Jurkat, Clone E6-1 (cell line): ENCODE measurements at regions not wholly inside any gene's neighbourhood (a gene's known extent, or its start where the extent isn't known, plus 50 kb on each side); places are given as distances from the start of the nearest gene placed in this dataset.
"Not testable (repeated sequence)": the region's sequence is repeated elsewhere in the genome, so short reads cannot be mapped to it uniquely, and the experiment has no call there.

Experiments used
- DNase-seq: peaks from one replicate; pipeline ENCODE4 v3.0.0-alpha.2; 2011; ENCODE audit warnings: low read depth, low spot score
- H3K4me3 ChIP-seq: 2 replicates; pipeline ENCODE4 v1.5.1; 2011; ENCODE audit warnings: mild to moderate bottlenecking, low read length, control low read depth, moderate library complexity

DNA sequence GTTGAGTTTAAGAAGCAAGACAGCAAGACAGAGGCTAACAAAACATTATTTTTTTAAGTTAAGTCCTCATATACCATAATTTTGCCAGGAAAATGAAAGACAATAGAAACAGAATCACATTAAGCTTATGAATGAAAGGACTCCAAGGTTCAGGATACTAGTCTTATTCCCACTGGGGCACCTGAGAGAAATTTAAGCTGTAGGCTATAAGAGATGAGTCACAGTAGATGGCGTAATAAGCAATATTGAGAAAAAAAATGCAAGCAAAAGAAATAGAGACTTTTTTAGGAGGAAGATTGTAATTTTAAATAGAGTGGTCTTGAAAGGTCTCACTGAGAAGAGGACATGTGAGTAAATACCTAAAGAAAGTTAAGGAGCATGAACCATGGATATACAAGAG lies 57.1 kb upstream of the KIF2B start:
- no peak overlapping the region for H3K4me3 ChIP-seq
- DNase-seq = no peak

DNA sequence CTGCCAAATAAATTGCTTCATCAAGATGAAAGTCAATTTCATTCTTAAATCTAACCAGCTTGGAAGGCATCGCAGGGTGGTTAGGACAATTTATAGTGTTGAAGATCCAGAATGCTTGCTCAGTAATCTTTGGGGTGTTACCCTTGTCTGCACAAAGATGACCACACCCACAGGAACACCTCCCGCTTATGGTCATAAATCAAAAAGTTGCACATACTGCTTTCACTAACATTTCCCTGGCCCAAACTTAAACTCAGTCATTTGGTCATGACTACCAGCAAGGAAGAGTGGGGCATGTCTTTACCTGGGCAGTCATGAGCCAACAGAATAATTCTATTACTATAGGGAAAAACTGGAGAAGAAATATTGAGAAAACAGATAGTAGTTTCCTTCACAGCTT lies 57.6 kb upstream of the KIF2B start:
- no peak overlapping the region for H3K4me3 ChIP-seq
- DNase-seq = no peak

DNA sequence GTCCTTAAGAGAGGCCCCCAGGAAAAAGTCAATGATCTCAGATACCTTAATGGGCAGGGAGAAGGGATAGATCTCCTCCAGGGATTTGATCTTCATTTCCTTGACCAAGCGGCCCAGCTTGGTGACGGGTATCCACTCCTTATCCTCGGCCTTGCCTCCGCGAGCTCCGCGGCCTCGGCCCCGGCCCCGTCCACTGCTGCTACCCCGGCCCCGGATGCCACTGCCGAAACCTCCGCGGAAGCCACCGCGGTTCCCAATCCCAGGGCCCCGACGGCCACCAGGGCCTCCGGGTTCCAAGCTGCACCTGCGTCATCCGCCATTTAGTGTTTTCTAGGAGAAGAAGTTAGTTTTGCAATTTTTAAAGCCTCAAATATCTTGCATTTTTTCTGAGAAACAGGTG lies 65.2 kb upstream of the KIF2B start:
- no peak overlapping the region for H3K4me3 ChIP-seq
- DNase-seq = no peak

DNA sequence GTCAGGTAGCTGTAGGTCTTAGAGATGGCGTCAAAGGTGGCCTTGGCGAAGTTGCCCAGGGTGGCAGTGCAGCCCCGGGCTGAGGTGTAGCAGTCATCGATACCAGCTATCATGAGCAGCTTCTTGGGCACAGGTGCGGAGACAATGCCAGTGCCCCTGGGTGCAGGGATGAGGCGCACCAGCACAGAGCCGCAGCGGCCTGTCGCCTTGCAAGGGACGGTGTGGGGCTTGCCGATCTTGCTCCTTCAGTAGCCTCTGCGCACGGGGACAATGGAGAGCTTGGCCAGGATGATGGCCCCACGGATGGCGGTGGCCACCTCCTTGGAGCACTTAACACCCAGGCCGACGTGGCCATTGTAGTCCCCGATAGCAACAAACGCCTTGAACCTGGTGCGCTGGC lies 65.6 kb upstream of the KIF2B start:
- not testable (repeated sequence) for H3K4me3 ChIP-seq, DNase-seq

DNA sequence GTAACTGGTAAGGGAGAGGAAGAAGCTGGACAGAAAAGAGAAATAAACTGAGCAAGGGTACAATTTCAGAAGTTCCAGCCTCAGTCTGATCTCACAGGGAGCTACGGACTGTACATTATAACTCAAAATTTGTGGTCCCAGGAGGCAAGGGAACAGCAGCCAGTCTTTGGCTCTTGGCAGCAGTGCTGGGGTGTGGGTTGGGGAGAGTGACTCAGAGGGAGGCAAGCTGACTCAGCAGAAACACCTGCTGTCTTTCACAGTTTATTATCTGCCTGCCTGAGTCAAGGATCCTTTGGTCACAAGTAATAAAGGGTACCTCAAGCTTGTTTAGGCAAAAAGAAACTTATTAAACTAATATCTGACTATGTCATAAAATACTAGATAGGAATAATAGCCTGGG lies 73.5 kb upstream of the KIF2B start:
- H3K4me3 ChIP-seq = no peak overlapping the region
- DNase-seq = no peak

DNA sequence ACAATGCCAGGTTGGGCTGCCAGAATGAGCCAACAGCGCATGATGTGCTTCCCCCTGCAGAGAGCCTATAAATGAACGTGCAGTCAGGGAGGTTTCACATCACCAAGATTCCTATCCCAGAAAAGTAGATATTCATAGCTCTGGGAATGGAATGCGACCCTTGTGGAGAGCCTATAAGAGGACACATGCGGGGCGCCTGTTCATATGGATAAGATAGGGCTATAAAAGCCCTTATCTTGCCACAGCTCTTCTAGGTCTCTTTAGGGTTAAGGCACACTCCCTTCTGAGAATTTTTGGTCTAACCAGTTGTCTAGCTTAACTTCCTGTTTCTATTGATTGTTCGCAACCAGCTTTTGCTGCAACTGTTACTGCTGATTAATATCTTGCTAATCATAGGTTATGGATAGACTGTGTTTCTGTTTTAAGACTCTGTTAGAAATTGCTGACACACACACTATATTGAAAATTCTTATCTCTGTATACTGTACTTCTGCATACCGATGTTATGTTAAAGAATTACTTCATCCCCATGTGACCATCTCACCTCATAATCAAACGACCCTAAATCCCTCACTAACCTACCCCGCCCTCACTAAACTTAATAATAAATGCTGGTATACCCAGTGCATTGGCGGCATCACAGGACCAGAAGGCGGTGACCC lies 74.4 kb upstream of the KIF2B start:
- not testable (repeated sequence) for DNase-seq, H3K4me3 ChIP-seq

DNA sequence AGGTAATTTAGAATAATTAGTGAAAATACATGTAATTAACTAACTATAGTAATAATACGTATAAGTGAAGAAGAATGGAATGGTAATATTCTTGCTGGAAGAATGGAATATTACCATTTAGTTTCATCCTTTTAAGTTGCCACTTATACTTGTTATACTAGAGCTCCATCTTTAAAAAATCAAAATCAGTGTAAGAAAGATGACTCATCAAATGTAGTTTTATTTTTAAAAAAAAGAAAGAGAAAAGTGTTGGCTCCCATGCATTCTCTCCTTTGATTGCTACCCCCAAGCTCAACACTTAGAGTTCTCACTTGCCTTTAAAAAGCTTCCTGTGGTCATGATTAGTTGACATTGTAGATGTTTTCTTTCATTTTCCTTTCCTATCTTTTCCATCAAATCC lies 82.4 kb upstream of the KIF2B start:
- DNase-seq = no peak
- no peak overlapping the region for H3K4me3 ChIP-seq

DNA sequence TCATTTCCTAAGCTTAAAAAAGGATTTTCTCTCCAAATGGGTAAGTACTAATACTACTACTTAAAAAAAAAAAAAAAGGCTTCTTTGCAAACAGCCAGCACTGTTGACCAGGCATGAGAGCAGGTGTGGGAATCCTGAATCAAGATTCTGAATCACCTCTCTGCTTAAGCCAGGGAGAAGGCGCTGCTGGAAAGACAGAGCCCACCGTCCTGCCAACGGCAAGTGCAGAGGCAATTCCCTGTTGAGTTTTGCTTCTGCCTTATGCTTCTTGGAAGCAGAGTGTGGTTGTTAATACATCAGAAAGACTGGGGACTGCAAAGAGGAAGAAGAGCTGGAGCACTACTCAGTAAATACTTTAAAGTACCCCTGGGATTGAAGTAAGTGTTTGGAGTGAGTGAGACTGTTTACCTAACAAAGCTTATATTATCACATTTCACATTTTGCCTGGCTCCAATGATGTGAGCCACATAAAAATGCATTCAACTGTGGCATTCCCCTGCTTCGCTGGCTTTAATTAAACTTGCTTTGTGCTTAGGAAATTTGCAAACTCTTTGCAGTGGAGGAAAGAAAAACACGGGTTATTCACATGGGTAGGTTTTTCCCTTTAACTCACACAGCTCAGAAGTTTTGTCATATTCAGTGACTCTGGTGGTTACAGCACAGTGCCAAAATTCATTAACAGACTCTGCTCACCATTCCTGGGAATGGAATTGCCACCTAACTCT lies 86.0 kb upstream of the KIF2B start:
- H3K4me3 ChIP-seq = no peak overlapping the region
- DNase-seq = no peak

DNA sequence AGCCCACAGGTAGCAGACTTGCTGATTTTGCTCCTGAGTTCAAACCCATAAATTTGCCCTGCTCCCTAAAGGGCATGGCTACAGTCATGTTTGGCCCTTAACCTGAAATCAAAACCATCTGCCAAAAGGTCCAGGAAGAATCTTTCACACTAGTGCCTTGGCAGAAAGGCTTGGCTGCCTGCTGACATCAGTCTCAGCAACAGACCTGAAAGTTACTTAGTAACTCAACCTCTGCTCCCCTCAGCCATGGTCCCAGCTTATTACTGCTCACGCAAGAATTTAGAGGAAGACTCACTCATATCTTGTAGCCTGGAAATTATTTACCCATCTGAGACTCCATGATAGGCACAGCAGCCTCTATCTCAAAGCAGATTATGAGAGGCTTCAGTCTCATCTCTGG lies 98.0 kb upstream of the KIF2B start:
- DNase-seq = no peak
- H3K4me3 ChIP-seq = no peak overlapping the region

DNA sequence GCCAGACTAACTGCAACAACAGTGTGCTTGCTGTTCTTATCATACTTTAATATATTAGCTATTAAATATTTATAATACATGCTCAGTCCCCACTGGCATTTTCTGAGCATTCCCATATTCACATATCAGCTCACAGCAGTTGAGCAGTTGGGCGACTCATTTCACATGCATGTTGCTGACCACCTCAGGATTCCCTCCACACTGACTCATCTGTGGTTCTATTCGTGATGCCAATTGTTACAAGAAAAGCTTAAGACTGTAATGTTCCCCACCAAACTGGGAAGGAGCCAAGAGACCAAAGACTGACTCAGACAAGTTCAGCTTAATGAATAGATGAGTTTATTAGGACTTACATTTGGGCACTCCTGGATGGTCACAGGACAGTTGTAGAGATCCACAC lies 100.3 kb upstream of the KIF2B start:
- H3K4me3 ChIP-seq = no peak overlapping the region
- DNase-seq = no peak

DNA sequence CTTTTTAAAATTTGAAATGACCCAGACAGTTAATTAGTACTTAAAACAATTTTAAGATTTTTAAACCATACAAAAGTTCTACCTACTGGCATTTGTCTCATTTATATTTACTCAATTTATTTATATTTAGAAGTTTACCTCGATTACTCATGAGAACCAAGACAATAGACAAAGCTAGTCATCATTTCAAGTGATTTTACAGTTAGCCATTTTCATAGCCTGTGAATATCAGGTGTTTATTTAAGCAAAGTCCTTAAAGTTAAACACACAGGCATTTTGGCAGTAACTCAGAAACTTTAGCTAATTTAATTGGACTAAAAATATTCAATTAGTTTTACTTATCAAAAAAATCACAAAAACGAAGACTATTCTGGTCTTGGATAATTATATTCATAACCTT lies 101.6 kb upstream of the KIF2B start:
- DNase-seq = no peak
- H3K4me3 ChIP-seq = no peak overlapping the region

DNA sequence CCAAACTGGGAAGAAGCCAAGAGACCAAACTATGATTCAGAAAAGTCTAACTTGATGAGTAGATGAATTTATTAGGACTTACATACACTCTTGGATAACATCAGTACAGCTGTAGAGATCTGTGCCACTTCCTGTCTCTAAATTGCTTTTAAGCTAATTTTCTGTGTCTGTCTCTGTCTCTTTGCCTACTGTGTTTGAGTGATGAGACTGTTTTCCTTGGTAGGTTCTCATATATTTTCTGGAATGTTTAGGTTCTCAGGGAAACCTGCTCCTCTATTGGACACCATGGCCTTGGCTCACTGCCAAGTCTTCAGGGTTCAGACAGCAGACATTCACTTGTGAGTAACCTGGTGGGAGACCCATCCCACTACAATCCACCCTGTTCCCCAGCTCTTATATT lies 103.5 kb upstream of the KIF2B start:
- DNase-seq = no peak
- H3K4me3 ChIP-seq = no peak overlapping the region

DNA sequence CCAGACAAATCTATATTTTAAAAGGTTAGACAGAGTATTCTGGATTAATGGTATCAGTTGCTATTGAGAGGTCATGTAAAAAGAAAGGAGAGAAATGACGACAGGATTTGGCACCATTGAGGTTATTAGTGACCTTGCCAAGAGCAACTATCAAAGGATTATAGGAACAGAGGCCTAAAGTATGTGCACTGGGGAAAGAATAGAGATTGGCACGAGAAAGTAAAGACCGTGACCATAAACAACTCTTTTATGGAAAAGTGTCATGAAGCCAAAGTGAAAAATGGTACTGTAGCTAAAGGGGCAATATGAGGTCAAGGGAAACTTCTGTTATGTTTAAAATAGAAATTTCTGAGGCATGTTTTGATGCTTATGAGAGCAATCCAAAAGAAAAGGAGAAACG lies 115.2 kb upstream of the KIF2B start:
- no peak for DNase-seq
- H3K4me3 ChIP-seq = no peak overlapping the region

DNA sequence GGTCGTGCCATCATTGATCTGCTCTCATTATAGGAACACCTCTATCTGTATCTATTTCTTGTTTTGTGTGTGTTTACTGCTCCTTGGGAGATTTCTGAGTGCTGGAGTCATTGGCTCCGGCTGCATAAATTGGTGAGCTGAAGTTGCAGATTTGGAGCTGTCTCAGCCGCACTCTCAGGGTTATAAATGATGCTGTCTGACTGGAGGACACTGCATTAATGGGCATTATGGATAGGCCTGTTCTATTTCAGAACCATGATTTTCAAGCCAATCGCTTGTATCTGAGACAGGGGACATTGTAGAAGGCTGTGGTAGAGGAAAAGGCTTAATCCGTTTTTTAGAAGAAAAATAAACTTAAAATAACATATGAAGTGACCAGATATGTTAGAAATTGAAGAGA lies 126.4 kb upstream of the KIF2B start:
- DNase-seq = no peak
- H3K4me3 ChIP-seq = no peak overlapping the region

DNA sequence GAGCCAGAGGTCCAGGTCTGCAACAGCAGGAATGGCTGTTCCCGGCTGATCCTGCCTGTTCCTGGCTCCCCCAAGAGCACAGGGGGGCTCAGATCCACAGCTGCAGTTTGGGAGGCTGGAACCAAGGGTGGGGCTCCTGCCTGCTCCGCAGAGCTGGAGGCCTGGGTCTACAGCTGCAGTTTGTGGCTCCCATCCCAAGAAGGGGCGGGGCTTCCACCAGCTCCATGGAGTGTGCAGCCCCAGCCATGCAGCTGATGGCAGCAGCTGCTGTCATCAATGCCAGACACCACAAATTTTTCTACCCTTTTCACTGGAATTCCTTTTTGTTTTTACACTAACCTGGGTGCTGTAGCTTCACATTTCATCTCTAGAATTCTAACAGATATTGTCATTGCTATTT lies 135.4 kb upstream of the KIF2B start:
- DNase-seq = no peak
- H3K4me3 ChIP-seq = no peak overlapping the region

DNA sequence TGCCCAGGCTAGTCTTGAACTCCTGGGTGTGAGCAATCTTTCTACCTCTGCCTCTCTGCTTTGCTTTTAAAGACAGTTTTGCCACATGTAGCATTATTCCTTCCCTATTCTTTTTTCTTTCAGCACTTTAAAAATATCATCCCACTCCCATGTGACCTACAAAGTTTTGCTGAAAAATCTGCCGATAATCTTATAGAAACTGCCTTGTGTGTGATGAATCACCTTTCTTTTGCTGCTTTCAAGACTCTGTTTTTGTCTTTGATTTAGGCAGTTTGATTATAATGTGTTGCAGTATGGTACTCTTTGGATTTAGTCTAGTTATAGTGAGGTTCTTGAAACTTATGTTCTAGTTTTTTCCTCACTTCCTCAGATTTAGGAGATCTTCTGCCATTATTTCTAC lies 142.0 kb upstream of the KIF2B start:
- no peak overlapping the region for H3K4me3 ChIP-seq
- no peak for DNase-seq

DNA sequence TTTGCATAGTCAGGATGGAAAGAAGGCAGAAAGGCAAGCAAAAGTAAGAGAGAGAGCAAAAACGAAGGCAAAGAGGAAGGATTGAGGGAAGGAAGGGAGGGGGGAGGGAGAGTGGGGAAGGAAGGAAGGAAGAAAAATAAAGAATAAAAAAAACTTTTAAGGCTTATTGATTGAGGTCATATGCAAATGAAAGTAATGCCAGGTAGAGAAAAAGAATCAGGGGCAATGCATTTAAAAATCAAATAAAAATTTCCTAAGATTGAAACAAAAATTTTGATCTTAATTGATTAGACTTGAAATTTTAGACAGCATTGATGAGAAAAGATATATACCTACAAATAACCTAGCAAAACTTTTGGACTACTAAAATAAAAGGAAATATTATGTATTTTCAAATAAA lies 153.9 kb upstream of the KIF2B start:
- no peak for DNase-seq
- H3K4me3 ChIP-seq = no peak overlapping the region

DNA sequence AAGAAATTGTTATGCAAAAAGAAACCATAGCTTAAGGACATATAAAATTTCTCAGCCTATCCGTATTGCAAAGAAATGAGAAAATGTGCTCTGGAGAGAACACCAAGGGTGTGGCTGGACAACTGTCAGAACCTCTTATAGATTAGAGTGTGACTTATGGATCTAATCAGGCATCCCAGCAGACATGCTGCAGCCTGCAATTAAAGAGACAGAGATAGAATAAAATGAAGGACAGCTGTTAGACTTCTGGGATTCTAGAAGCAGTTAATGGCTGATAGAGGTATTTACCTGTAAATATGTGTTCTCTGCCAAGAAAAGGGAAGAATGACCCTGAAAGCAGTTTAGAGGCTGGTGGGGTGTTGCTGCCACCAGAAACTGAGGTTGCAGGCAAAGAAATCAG lies 160.1 kb upstream of the KIF2B start:
- H3K4me3 ChIP-seq = no peak overlapping the region
- no peak for DNase-seq

DNA sequence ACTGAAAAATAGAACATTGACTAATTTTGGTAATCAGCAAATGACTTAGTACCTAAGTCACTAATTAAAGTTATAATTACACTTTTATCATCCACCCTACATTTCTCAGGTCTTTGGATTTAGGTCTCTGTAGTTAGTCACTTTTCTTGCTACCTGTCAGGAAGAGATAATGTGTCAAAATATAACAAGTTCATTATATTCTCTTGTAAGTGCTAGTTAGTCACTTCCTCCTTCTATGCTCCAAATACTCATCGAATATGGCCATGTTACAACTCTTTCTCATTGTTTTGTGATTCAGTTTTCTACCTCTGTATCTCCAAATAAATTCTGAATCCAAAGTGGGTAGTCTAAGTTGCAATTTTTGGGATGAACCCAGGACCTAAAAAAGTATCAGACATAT lies 163.5 kb upstream of the KIF2B start:
- DNase-seq = no peak

DNA sequence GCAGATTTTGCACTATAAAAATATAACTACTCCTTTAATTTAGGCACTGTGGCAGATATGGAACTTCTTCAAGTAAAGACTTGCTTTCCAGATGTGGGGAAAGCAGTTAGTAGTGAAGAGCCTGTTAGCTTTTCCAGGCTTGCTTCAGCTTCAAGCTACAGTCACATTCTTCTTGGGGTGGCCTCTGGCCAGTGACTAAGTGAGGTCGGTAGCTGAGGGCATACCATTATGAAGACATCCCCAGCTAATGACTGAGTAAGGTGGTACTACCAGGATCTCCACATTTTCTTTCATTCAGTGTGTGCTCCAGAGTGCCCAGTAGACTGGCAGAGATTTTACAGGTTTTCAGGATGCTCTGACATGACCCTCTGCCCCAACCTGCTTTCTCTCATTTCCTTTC lies 167.1 kb upstream of the KIF2B start:
- H3K4me3 ChIP-seq = no peak overlapping the region
- no peak for DNase-seq

More for the DNA sequence above, 163.5 kb upstream of the KIF2B start:
- no peak overlapping the region for H3K4me3 ChIP-seq

DNA sequence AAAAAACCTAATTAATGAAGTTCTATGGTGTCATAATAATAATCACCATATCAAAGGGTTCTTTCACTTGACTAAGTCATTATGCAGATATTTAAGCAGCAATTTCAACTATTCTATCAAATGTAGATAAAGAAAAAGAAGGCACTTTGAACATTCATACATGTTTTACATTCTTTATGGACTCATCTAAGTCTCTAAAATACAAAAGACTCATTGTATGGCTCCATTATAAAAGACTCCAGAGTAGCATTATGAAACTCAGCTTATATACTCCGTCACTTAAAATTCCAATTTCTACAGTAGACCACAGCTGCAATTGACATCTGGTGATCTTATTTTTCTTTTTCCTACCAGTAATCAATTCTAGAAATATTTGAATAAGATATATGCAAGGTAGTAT lies 173.5 kb upstream of the KIF2B start:
- no peak for DNase-seq
- H3K4me3 ChIP-seq = no peak overlapping the region
